DOHH2 (cell line): ENCODE measurements at regions not wholly inside any gene's neighbourhood (a gene's known extent, or its start where the extent isn't known, plus 50 kb on each side); places are given as distances from the start of the nearest gene placed in this dataset.

ENCODE experiments used
- H3F3A ChIP-seq: fragments of 200-600 bp; sonication (generic), shearing (Covaris generic); 2 replicates; pipeline ENCODE4 v1.6.0; 2016; ENCODE audit warnings: antibody characterized with exemption, mild to moderate bottlenecking; ENCODE audit not compliant: control insufficient read depth, insufficient read depth
- H3K27ac ChIP-seq: fragments of 200-600 bp; sonication (generic); 2 replicates; pipeline ENCODE4 v1.5.1; 2014; ENCODE audit warnings: low read depth, mild to moderate bottlenecking, low read length, moderate library complexity
- H3K27me3 ChIP-seq: fragments of 200-600 bp; sonication (generic); 2 replicates; pipeline ENCODE4 v1.6.1; 2014; ENCODE audit warnings: mild to moderate bottlenecking, low read length, mixed read lengths; ENCODE audit not compliant: control insufficient read depth
- H3K36me3 ChIP-seq: fragments of 200-600 bp; sonication (generic); 2 replicates; pipeline ENCODE4 v1.6.1; 2014; ENCODE audit warnings: mild to moderate bottlenecking, low read length, moderate library complexity, mixed read lengths; ENCODE audit not compliant: control insufficient read depth
- H3K4me1 ChIP-seq: fragments of 200-600 bp; sonication (generic); 2 replicates; pipeline ENCODE4 v1.6.1; 2014; ENCODE audit warnings: mild to moderate bottlenecking, low read length, mixed read lengths; ENCODE audit not compliant: control insufficient read depth
- H3K4me2 ChIP-seq: fragments of 200-600 bp; sonication (generic); 2 replicates; pipeline ENCODE4 v1.6.0; 2014; ENCODE audit warnings: mild to moderate bottlenecking, low read length, moderate library complexity
- H3K4me3 ChIP-seq: fragments of 200-600 bp; sonication (generic); 2 replicates; pipeline ENCODE4 v1.5.1; 2014; ENCODE audit warnings: mild to moderate bottlenecking, low read length, mixed read lengths
- H3K79me2 ChIP-seq: fragments of 200-600 bp; sonication (generic); 2 replicates; pipeline ENCODE4 v1.6.1; 2014; ENCODE audit warnings: mild to moderate bottlenecking, low read length, mixed read lengths; ENCODE audit not compliant: control insufficient read depth
- H3K9me2 ChIP-seq: fragments of 200-600 bp; sonication (generic); replicated peaks from 2 replicates; pipeline ENCODE4 v1.6.1; 2014; ENCODE audit warnings: mild to moderate bottlenecking, low read length, mixed read lengths; ENCODE audit not compliant: control insufficient read depth
- H3K9me3 ChIP-seq: fragments of 200-600 bp; sonication (generic); 2 replicates; pipeline ENCODE4 v1.6.1; 2014; ENCODE audit warnings: antibody characterized with exemption, low read length, mixed read lengths; ENCODE audit not compliant: control insufficient read depth, insufficient read depth
- H4K20me1 ChIP-seq: fragments of 200-600 bp; sonication (generic); 2 replicates; pipeline ENCODE4 v1.6.0; 2014; ENCODE audit warnings: low read depth, mild to moderate bottlenecking, antibody characterized with exemption, low read length, moderate library complexity; ENCODE audit not compliant: control insufficient read depth, insufficient read depth
- EZH2phosphoT487 ChIP-seq: fragments of 200-600 bp; sonication (generic); IDR thresholded peaks from 2 replicates; pipeline ENCODE4 v1.6.1; 2017; ENCODE audit warnings: borderline replicate concordance, mild to moderate bottlenecking, antibody characterized with exemption, low read length, moderate library complexity, mixed read lengths
- TF ChIP-seq, protein P1 (sequence below): fragments of 200-600 bp; sonication (generic); IDR thresholded peaks from one replicate; pipeline ENCODE4 v1.5.1; 2014; ENCODE audit warnings: antibody characterized with exemption, mild to moderate bottlenecking, low read depth, low read length; ENCODE audit not compliant: poor library complexity, severe bottlenecking

DNA sequence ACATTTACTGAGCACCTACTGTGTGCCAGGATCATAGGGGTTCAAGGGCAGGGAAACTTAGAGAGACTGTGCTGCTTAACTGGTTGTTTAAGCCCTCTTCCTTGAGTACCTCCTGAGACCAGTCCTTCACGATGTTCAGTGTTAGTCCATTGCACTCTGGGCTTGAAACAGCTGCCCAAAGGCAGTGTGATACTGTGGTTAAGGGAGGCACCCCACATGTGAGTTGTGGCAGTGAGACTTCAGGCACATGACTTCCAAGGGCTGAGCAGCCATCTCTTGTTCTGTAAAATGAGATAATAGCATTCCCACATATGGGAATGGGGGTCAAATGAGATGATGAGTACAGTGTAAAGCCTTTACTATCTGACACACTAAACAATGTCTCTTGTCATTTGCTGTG, 75.1 kb downstream of the LINGO1 start:
- Histone ChIP-seq H3K79me2 (no peaks in the 10 kb centered on the region), H3K27ac (no peak overlapping the region), H4K20me1 (no peaks in the 10 kb centered on the region), H3K27me3 (no peaks in the 10 kb centered on the region), H3K4me2 (no peak overlapping the region), H3K9me2 (no peaks in the 10 kb centered on the region), H3K4me3 (no peak overlapping the region), H3K9me3 (no peaks in the 10 kb centered on the region), H3K36me3 (no peaks in the 10 kb centered on the region), H3K4me1 (no peaks in the 10 kb centered on the region), H3F3A (no peaks in the 10 kb centered on the region)
- no peak for TF ChIP-seq EZH2phosphoT487
- TF ChIP-seq, protein P1, sequence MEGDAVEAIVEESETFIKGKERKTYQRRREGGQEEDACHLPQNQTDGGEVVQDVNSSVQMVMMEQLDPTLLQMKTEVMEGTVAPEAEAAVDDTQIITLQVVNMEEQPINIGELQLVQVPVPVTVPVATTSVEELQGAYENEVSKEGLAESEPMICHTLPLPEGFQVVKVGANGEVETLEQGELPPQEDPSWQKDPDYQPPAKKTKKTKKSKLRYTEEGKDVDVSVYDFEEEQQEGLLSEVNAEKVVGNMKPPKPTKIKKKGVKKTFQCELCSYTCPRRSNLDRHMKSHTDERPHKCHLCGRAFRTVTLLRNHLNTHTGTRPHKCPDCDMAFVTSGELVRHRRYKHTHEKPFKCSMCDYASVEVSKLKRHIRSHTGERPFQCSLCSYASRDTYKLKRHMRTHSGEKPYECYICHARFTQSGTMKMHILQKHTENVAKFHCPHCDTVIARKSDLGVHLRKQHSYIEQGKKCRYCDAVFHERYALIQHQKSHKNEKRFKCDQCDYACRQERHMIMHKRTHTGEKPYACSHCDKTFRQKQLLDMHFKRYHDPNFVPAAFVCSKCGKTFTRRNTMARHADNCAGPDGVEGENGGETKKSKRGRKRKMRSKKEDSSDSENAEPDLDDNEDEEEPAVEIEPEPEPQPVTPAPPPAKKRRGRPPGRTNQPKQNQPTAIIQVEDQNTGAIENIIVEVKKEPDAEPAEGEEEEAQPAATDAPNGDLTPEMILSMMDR, result no peak

DNA sequence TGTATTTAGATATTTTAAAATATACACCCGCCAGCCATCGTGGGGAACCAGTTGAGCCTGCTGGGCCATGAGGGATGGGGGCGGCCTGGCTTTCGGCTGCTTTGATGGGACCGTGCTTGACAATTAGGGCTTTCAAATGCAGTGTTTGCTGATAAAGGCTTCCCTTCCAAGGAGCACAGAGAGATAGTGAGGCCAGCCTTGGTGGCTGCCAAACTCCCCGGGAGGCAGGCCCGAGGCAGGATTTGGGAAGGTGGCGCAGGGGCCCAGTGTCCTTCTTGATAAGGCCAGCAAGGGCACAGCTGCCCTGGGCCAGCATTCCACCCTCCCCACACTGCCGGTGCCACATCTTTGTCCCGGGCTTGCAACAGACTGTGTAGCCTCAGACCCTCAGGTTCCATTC, 75.6 kb downstream of the LINGO1 start:
- no peaks in the 10 kb centered on the region for H3K4me1 ChIP-seq
- H3K36me3 ChIP-seq, result no peaks in the 10 kb centered on the region
- H3K9me3 ChIP-seq, result no peaks in the 10 kb centered on the region
- H3K27ac ChIP-seq, result no peak overlapping the region
- H3K79me2 ChIP-seq, result no peaks in the 10 kb centered on the region
- no peak overlapping the region for H3K4me3 ChIP-seq
- no peaks in the 10 kb centered on the region for H3K27me3 ChIP-seq
- H3K4me2 ChIP-seq, result no peak overlapping the region
- H3F3A ChIP-seq, result no peaks in the 10 kb centered on the region
- TF ChIP-seq, protein P1, result no peak
- TF ChIP-seq EZH2phosphoT487, result no peak
- H4K20me1 ChIP-seq, result no peaks in the 10 kb centered on the region
- no peaks in the 10 kb centered on the region for H3K9me2 ChIP-seq

DNA sequence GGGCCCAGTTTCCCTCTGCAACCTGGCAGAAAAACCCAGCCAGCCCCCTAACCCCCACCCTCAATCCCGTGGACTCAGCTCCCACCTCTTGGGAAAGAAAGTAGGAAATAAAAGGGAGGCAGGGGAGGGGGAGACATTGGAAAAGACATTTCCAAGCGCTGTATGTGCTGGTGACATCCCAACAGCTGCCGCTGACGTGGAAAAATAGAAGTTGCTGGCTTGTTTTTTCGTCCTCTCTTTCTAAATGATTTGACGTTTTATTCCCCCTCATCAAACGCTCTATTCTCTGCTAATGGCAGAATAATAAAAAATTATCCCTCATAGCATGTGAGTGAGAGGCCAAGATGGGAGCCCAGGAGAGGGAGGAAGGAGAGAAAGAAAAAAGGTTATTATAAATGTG, 76.1 kb downstream of the LINGO1 start:
- H3K4me2 ChIP-seq, result no peak overlapping the region

More for the DNA sequence above, 76.1 kb downstream of the LINGO1 start:
- H3F3A ChIP-seq, result no peaks in the 10 kb centered on the region
- no peaks in the 10 kb centered on the region for H3K36me3 ChIP-seq
- H3K4me3 ChIP-seq, result no peak overlapping the region
- no peaks in the 10 kb centered on the region for H3K27me3 ChIP-seq
- TF ChIP-seq, protein P1, result no peak
- no peak for TF ChIP-seq EZH2phosphoT487
- H3K9me2 ChIP-seq, result no peaks in the 10 kb centered on the region
- no peaks in the 10 kb centered on the region for H4K20me1 ChIP-seq
- H3K27ac ChIP-seq, result no peak overlapping the region
- no peaks in the 10 kb centered on the region for H3K4me1 ChIP-seq
- no peaks in the 10 kb centered on the region for H3K79me2 ChIP-seq
- no peaks in the 10 kb centered on the region for H3K9me3 ChIP-seq
